GM18909 (cell line): ENCODE measurements at regions not wholly inside any gene's neighbourhood (a gene's known extent, or its start where the extent isn't known, plus 50 kb on each side); places are given as distances from the start of the nearest gene placed in this dataset.
A peak's percentile ranks its signal among the peaks of the same experiment; 100 is the strongest.
"Not testable (repeated sequence)": the region's sequence is repeated elsewhere in the genome, so short reads cannot be mapped to it uniquely, and the experiment has no call there.

Source experiments
- ATAC-seq: cut with Tn5 transposase; IDR thresholded peaks from one replicate; pipeline ENCODE4 v1.9.1; 2021; ENCODE audit warnings: mild to moderate bottlenecking; ENCODE audit not compliant: unreplicated experiment, poor library complexity

DNA sequence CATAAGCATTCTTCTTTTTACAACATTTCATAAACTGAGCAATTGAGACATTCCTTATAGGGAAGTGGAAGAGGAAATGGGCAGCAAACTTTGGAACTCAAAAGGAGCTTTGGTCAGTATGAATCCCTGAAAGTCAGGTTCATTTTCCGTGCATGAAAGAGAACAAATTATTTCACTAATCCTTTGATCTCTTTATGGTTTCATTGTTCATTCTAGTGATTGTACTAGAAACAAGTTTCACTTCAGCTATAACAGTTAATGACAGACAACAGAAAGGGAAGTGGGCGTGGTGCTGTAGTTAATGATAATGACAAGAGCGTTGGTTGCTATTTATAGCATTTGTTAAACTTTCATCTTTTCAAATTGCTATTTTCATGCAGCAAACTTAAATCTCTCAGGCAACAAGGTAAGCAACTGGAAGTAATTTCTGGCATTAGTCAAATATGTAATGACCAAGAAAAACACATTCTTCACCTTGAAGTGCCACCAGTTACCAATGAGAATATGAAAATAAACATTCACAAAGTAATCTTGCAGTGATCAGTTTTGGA lies 98.4 kb downstream of the AREG start:
- peak; percentile 94 for ATAC-seq

DNA sequence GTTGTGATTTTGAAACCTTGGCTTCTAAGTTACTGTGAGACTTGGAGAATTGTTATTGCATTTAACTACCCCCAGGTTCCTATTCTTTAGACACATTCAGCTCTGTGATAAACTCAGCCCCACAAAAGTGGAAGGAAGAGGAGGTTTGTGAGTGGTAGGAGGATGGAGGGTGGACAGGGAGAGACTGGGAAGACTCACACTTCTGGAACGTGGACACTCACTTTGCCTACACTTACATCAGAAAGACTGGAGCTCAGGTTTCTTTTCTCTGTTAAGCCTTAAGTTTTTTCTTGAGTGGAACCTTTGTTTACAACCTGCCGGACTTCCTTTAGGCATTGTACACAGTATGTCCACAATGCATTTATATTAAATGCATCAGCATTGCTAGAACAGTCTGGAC lies 99.0 kb downstream of the AREG start:
- no peak for ATAC-seq

DNA sequence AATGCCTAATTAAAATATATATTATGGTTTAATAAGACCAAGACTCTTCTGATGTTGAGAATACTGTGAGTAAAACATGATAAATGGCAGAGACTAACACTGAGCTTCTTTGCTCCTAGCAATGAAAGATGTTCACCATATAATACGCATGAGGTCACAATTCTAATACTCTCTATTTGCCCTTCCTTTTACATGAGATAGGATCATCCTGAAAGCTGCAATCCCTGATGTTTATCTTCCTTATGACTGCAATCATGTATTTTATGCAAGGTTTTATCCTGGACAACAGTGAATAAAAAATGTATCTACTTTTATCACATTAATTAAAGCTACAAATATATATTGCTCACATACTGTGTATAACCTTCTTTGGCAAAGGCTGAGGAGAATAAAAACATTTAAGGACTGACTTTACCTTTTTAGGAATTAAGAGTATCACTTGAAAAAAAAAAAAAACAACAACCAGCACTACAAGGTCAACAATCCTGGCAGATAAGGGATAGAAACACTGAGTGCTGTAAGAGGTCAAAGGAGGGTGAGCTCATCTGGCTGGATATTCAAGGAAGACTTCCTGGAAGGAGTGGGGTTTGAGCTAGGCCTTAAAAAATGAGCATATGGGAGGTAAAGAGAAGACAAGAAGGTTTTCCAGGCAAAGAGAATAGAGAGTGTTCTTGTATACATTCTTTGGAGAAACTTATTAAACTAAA lies 99.9 kb downstream of the AREG start:
- no peak for ATAC-seq

DNA sequence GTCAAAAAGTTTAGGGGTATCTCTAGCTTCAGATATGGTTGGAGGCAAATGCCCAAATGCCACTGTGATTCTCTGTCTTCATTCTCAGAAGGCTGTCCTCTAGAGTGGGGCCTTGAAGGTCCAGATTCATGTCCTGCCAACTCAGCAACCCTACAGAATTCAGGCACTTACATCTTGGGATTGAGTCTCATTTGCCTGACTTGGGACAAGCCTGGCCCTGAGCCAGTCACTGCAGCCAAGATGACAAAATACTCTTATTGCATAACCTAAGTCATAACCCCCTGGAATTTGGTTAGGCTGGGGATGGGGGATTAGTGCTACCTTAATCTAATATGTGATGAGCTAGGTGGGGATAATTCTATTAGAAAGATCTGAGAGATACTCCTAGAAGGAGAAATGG lies 100.5 kb downstream of the AREG start:
- ATAC-seq, result no peak

DNA sequence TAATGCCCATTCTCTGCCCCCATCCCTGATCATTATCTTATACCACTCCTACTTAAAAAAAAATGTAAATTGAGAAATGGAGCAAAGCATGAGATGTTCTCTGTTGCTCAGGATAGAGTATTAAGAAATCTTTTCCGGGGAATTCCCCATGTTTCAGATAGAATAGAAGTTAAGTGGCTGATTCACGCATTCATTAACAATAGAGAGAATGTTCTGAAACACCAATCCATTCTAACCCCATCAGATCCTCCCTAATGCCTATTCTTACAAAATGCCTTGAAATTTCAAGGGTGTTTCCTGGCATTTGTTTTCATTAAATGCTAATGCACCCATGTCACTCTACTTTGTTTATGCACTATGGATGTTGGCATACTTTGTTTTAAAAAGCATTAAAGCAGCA lies 101.1 kb downstream of the AREG start:
- ATAC-seq, result no peak

DNA sequence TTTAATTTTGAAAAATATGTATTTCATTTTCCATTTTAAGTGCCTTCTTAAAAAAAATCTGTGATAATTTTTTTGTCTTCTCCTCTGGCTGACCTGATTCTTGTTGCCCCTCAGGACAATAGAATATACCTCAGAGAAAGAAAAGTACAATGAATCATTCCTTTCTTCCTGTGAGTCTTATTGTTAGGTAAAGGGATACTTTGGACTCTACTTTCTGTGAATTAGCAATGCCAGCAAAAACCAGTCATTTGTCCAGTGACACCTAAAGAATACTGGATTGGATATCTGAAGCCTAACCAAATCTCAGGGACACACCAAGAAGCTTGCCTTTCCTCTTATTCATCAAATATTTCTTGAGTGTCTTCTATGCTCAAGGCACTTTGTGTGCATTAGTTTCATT lies 102.1 kb downstream of the AREG start:
- ATAC-seq, result no peak

DNA sequence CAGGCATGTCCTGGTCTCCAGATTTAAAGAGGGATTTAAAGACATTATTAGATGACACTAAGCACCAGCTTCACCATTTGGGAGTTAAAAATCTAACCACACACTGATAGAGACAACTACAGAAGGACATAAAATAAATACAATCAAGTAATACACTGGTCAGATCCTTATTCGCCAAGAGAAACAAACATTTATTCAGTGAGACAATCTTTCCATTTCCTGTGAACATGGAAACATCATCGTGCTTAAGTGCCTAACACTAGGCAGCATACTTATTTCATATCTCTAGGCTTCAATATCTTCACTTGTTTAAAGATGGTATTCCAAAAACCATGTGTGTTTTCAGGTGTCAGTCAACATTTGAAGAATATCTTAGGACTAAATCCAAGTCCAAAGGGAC lies 103.6 kb downstream of the AREG start:
- ATAC-seq, result no peak

DNA sequence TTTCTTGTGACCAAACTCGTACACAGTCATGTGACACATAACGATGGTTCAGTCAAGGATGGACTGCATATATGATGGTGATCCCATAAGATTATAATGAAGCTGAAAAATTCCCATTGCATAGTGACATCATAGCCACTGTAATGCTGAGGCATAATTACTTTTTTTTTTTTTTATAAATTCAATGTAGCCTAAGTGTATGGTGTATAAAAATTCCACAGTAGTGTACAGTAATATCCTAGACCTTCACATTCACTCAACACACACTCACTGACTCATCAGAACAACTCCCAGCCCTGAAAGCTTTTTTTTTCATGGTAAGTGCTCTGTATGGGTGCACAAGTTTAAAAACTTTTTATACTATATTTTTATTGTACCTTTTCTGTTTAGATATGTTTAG lies 105.0 kb downstream of the AREG start:
- ATAC-seq, result no peak

DNA sequence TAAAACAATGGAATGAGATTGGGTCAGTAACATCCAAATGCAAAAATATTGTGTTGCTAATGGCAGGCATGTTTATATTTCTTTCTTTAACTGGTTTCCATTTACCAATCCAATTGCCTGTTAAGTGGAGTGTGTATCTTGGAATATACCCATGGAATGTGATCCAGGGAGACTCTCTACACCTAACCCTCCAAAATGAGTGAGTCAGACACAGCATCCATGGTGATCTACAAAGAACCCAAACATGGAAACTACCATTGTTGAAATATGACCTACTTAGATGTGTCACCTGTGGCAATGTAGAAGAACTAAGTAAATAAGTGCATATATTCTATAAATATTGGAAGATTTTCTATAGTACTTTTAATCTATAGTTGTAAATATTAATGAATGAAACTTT lies 110.3 kb downstream of the AREG start:
- no peak for ATAC-seq

DNA sequence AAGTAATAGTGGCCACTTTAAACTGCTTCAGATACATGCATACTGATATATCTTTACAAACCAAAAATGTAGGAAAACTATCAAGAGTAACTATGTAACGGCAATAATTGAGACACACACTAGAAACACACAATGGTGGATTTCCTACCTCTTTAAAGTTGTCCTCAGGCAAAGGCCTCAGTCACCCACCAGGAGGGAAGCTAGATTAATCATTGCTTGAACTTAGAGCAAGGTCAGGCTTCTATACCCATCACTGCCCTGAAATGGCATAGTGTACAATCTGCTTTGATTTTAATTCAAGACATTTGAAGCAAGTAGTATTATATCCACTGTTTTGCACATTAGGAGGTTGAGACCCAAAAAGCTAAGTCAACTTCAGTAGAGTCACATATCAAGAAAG lies 110.9 kb downstream of the AREG start:
- ATAC-seq, result no peak

DNA sequence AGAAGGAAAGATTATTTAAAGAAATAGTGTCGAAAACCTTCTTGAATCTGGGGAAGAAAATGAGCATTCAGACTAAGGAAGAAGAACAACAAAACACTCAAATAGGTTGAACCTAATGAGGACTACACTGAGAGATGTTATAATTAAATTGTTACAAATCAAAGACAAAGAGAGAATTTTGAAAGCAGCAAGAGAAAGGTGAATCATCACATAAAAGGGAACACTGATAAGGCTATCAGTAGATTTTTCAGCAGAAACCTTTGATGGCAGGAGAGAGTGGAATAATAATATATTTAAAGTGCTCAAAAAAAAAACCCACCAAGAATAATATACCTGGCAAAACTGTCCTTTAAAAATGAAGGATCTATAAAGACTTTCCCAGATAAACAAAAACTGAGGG lies 114.9 kb downstream of the AREG start:
- ATAC-seq, result no peak

DNA sequence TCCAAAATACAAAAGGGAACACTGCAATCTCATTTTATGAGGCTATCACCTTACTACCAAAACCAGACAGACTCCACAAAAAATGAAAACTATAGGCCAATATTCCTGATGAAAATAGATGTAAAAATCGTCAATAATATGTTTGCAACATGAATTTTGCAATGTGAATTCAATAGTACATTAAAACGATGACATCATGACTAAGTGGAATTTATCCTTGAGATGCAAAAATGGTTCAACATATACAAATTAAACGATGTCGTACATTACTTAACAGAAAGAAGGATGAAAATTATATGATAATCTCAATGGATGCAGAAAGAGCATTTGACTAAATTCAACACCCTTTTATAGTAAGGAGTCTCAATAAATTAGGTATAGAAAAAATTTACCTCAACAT lies 123.0 kb downstream of the AREG start:
- no peak for ATAC-seq

DNA sequence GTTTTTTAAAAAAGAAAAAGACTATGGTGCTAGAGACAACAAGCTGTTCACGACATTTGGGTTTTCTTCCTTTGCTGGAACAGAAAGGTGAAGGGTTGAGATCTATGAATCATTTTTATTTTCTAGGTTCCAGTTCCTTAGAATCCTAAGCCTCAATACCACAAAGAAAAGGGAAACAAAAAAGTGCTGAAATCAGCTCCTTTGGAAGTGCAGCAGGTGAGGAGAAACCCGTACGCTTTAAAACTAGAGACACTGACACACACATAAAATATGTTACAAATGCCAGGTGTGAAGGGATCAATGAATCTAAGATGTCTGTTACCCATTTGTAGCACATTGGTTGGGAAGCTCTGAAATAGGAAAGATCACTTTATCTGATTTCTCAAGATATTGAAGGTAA lies 125.2 kb downstream of the AREG start:
- no peak for ATAC-seq

DNA sequence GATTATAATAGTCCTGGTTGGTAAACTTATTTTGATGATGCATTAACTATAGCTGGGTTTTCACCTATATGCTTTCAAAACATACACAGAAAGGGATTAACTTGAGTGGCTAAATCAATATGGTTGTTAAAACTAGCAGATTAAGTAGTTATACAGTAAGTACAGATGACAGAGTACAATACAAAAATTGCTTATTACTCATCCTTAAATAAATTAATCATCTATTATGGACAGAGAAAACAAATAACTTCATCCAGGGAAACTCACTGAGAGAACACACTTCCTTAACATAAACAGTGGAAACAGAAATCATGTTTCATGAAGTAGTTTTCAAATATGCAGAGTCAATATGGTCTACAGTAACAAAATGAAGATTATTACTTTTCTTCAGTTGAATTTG lies 133.4 kb downstream of the AREG start:
- ATAC-seq, result no peak

DNA sequence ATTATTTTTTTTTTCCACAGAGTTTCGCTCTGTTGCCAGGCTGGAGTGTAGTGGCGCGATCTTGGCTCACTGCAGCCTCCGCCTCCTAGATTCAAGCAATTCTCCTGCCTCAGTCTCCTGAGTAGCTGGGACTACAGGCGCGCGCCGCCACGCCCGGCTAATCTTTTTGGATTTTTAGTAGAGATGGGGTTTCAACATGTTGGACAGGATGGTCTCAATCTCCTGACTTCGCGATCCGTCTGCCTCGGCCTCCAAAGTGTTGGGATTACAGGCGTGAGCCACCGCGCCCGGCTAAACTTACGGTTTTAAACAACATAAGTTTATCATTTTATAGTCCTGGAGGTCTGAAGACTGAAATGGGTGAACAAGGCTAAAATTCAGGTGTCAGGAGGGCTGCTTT lies 133.9 kb downstream of the AREG start:
- not testable (repeated sequence) for ATAC-seq

DNA sequence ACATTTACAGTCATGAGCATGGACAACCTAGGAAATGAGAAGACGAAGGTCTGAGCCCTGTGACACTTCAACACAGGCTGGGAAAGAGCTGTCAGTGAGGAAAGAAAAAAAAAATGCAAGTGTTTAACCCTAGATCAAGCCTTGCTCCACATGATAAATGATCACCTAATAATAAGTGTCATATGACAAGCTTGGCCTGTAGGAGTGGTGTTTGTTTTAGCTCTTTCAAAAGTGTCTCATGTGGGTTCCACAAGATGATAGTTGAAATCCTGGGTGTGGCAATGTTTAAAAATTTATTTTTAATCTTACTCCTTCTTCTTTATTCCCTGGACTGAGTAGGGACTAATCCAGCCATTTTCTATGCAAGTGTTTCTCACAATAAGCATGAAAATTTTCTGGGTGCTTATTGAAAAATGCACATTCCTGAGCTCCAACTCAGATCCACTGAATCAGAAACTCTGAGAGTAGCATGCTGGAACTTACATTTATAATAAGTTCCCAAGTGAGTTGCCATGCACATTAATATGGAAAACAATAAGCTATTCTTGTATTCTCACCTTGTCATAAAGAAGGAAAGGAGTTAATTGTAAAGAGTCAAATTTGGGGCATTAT lies 138.3 kb downstream of the AREG start:
- no peak for ATAC-seq

DNA sequence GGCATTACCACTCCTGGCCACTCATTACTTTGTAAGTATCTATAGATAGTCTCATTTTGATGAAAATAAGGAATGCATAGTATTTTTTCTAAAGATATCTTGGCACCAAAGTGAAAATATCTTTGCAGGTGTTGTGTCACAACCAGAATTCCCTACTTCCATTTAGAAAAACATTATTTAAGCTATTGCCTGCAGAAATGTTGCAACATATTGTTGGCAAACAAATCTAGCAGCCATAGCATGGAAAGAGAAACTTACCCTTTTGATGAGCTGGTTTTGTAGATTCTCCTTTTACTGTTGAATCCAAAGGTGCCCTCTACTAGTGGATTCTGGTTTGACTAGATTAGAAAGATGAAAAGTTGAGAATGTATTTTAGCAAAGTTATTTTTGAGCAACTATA lies 138.8 kb downstream of the AREG start:
- ATAC-seq, result no peak

DNA sequence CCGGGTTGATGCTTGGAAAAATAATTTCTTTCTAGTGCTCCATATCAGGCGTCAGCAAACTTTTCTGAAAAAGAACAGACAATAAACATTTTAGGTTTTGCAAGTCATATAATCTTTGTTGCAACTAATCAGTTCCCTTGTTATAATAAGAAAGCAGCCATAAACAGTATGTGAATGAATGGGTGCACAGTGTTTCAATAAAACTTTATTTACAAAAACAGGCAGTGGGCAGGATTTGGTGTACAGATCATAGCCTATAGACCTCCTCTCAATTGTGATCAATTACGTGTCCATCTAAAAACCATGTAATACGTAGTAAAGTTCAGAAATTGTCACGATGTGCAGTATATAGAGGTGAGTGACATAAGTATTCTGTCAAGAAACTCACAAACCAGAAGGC lies 143.4 kb downstream of the AREG start:
- no peak for ATAC-seq

DNA sequence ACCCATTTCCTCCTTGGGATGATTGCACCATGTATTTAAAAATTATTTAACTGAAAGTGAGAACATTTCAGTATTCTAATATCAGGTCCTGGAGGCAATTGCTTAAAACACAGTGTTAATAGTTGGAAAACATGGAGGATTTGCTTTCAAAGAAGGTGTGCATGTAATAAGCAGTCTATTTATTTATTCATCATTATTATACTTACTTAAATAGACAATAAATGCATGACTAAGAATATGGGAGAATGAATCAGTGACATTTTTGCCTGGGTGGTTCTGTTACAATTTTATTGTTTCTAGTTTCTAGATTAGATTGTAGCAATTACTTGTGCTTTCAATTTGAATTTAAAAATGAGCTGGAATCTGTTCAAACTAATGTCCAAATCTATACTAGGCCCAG lies 145.5 kb downstream of the AREG start:
- no peak for ATAC-seq

DNA sequence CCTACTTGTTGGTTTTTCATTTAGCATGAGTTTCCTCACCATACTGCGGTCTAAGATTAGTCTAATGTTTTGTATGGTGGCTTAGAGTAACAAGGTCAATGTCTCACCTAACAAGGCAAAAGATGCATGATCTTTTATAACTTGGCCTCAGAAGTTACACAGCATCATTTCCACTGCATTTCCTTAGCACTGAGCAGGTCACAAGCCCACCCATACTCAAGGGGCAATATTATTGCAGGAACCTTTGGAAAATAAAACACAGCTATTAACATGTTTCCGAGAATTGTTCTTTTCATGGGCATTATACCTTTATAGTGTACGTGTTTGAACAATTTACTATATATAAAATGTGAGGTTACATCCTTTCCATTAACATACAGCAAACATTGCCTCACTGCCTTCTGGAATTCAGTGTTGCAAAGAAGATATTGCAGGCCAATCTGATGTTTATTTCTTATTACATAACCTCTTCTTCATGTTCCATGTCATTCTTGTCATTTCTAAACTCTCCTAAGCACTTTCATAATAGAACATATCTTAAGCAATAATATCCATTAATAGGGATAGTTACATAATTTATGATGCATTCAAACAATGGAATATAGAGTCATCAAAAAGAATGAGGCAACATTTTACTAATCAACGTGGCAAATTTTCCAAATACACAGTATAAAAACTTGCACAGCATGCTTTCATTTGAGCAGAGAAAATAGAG lies 153.8 kb downstream of the AREG start:
- ATAC-seq, result no peak

DNA sequence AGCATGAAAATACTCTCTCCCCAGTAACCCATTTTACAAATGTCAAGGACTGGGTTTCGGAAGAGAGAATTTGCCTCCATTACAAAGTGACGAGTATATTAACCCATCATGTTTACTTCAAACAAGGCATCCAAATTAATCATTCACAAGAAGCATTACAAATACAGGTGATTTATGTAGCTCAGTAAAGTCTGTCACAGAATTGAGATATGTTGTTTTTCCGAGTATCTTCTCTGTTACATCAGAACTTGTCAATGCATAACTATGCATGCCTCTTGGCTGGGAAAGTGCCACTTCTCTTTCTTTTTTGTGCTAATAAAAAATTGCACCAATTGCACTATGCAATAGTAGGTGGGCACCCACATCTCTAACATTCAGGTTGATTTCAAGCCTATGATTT lies 158.2 kb downstream of the AREG start:
- ATAC-seq, result no peak
